K562 (cell line): ENCODE measurements at regions not wholly inside any gene's neighbourhood (a gene's known extent, or its start where the extent isn't known, plus 50 kb on each side); places are given as distances from the start of the nearest gene placed in this dataset.

Experiments used
- CEBPB ChIP-seq: fragments of 450-650 bp; IDR thresholded peaks from 2 replicates; pipeline ENCODE4 v1.6.1; 2016; ENCODE audit warnings: missing genetic modification characterization, missing compliant biosample characterization
- FOSL1 ChIP-seq: fragments of 200-800 bp; sonication (Bioruptor generic); conservative IDR thresholded peaks from 2 replicates; pipeline ENCODE4 v1.6.1; 2016; ENCODE audit warnings: missing genetic modification characterization, missing compliant biosample characterization
- POLR2AphosphoS5 ChIP-seq: IDR thresholded peaks from 2 replicates; pipeline ENCODE4 v1.6.1; 2011; ENCODE audit warnings: mild to moderate bottlenecking, low read depth, low read length, moderate library complexity; ENCODE audit not compliant: control insufficient read depth, insufficient read depth
- SIRT6 ChIP-seq: IDR thresholded peaks from one replicate; pipeline ENCODE4 v1.6.1; 2012; ENCODE audit warnings: low read depth, mild to moderate bottlenecking, control low read depth, inconsistent platforms, low read length, moderate library complexity
- TF ChIP-seq, protein P1 (sequence below): fragments of 450-650 bp; IDR thresholded peaks from 2 replicates; pipeline ENCODE4 v1.6.1; 2018; ENCODE audit not compliant: partially characterized antibody

DNA sequence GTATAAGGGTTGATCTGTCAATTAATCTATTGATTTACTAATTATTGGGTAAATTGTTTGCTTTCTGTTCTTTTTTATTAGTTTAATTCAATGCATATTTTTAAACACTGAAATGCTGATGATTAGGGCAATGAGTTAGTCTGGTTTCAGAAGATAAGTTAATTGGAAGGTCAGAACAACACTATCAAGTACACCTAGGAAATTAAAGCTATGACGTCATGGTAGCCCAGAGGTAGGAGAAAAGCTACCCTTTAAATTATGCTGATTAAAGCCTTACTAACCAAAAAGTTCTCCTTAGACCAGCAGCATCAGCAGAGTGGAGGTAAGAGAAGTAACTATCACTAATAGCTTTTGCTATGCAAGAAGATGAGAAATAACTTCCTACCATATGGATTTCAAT lies 770.4 kb upstream of the ARPP21 start:
- TF ChIP-seq CEBPB (tag), result no peak
- TF ChIP-seq FOSL1 (tag), result no peak
- TF ChIP-seq SIRT6, result no peak
- TF ChIP-seq, protein P1, sequence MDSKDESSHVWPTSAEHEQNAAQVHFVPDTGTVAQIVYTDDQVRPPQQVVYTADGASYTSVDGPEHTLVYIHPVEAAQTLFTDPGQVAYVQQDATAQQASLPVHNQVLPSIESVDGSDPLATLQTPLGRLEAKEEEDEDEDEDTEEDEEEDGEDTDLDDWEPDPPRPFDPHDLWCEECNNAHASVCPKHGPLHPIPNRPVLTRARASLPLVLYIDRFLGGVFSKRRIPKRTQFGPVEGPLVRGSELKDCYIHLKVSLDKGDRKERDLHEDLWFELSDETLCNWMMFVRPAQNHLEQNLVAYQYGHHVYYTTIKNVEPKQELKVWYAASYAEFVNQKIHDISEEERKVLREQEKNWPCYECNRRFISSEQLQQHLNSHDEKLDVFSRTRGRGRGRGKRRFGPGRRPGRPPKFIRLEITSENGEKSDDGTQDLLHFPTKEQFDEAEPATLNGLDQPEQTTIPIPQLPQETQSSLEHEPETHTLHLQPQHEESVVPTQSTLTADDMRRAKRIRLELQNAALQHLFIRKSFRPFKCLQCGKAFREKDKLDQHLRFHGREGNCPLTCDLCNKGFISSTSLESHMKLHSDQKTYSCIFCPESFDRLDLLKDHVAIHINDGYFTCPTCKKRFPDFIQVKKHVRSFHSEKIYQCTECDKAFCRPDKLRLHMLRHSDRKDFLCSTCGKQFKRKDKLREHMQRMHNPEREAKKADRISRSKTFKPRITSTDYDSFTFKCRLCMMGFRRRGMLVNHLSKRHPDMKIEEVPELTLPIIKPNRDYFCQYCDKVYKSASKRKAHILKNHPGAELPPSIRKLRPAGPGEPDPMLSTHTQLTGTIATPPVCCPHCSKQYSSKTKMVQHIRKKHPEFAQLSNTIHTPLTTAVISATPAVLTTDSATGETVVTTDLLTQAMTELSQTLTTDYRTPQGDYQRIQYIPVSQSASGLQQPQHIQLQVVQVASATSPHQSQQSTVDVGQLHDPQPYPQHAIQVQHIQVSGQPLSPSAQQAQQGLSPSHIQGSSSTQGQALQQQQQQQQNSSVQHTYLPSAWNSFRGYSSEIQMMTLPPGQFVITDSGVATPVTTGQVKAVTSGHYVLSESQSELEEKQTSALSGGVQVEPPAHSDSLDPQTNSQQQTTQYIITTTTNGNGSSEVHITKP, result no peak
- no peak for TF ChIP-seq POLR2AphosphoS5
